ENCODE measurements at regions not wholly inside any gene's neighbourhood (a gene's known extent, or its start where the extent isn't known, plus 50 kb on each side); places are given as distances from the start of the nearest gene placed in this dataset.

GRCh38 chr6:9066726-9067125 lies 631.4 kb upstream of the SLC35B3 start:
- no peak overlapping the region for H3K4me3 ChIP-seq (ENCODE audit: low read length)
- no peak for TF ChIP-seq CTCF (conservative IDR thresholded peaks at IDR 0.05; ENCODE audit: low read length)
- DNase-seq (ENCODE audit: low read depth) = no peak

GRCh38 chr6:9064156-9064555 lies 628.8 kb upstream of the SLC35B3 start:
- DNase-seq (ENCODE audit: low read depth) = no peak
- TF ChIP-seq CTCF (conservative IDR thresholded peaks at IDR 0.05; ENCODE audit: low read length) = no peak
- no peak overlapping the region for H3K4me3 ChIP-seq (ENCODE audit: low read length)

- H3K4me3 ChIP-seq (ENCODE audit: low read length) = no peak overlapping the region
- no peak for DNase-seq (ENCODE audit: low read depth)
- TF ChIP-seq CTCF (conservative IDR thresholded peaks at IDR 0.05; ENCODE audit: low read length) = no peak
Observed at GRCh38 chr6:9062596-9062995, 627.3 kb upstream of the SLC35B3 start.

- no peak for DNase-seq (ENCODE audit: low read depth)
- TF ChIP-seq CTCF (conservative IDR thresholded peaks at IDR 0.05; ENCODE audit: low read length) = no peak
- no peak overlapping the region for H3K4me3 ChIP-seq (ENCODE audit: low read length)
Observed at GRCh38 chr6:9057937-9058336, 622.6 kb upstream of the SLC35B3 start.

- H3K4me3 ChIP-seq (ENCODE audit: low read length) = no peak overlapping the region
- no peak for TF ChIP-seq CTCF (conservative IDR thresholded peaks at IDR 0.05; ENCODE audit: low read length)
- DNase-seq (ENCODE audit: low read depth) = no peak
Observed at GRCh38 chr6:9056556-9056955, 621.2 kb upstream of the SLC35B3 start.

- DNase-seq (ENCODE audit: low read depth) = no peak
- no peak for TF ChIP-seq CTCF (conservative IDR thresholded peaks at IDR 0.05; ENCODE audit: low read length)
- H3K4me3 ChIP-seq (ENCODE audit: low read length) = no peak overlapping the region
Observed at GRCh38 chr6:9044426-9044825, 609.1 kb upstream of the SLC35B3 start.

- no peak for DNase-seq (ENCODE audit: low read depth)
- no peak for TF ChIP-seq CTCF (conservative IDR thresholded peaks at IDR 0.05; ENCODE audit: low read length)
- H3K4me3 ChIP-seq (ENCODE audit: low read length) = no peak overlapping the region
Observed at GRCh38 chr6:9040718-9041117, 605.4 kb upstream of the SLC35B3 start.

All from AG10803 (cell line).